OCI-LY1 (cell line): ENCODE measurements at regions not wholly inside any gene's neighbourhood (a gene's known extent, or its start where the extent isn't known, plus 50 kb on each side); places are given as distances from the start of the nearest gene placed in this dataset.

Experiments used
- H2AFZ ChIP-seq: fragments of 200-600 bp; sonication (generic), shearing (Covaris generic); 2 replicates; pipeline ENCODE4 v1.6.0; 2014; ENCODE audit warnings: antibody characterized with exemption, mild to moderate bottlenecking, low read length
- H3F3A ChIP-seq: fragments of 200-600 bp; sonication (generic), shearing (Covaris generic); 2 replicates; pipeline ENCODE4 v1.6.0; 2014; ENCODE audit warnings: mild to moderate bottlenecking, antibody characterized with exemption, low read length, moderate library complexity; ENCODE audit not compliant: insufficient read depth
- H3K27ac ChIP-seq: fragments of 200-600 bp; sonication (generic); 2 replicates; pipeline ENCODE4 v1.5.1; 2014; ENCODE audit warnings: low read length, mixed run types, mild to moderate bottlenecking, low read depth; ENCODE audit not compliant: poor library complexity, severe bottlenecking
- H3K27me3 ChIP-seq: fragments of 200-600 bp; sonication (generic); 2 replicates; pipeline ENCODE4 v1.6.0; 2014; ENCODE audit warnings: antibody characterized with exemption, mild to moderate bottlenecking, low read length, moderate library complexity; ENCODE audit not compliant: insufficient read depth
- H3K36me3 ChIP-seq: fragments of 200-600 bp; sonication (generic); 2 replicates; pipeline ENCODE4 v1.6.1; 2014; ENCODE audit warnings: mild to moderate bottlenecking, antibody characterized with exemption, low read length, moderate library complexity, mixed read lengths; ENCODE audit not compliant: insufficient read depth
- H3K4me1 ChIP-seq: fragments of 200-600 bp; sonication (generic); 2 replicates; pipeline ENCODE4 v1.5.1; 2014; ENCODE audit warnings: mild to moderate bottlenecking, low read length, moderate library complexity; ENCODE audit not compliant: insufficient read depth, severe bottlenecking
- H3K4me2 ChIP-seq: fragments of 200-600 bp; sonication (generic), shearing (Covaris generic); 2 replicates; pipeline ENCODE4 v1.6.1; 2014; ENCODE audit warnings: low read length
- H3K4me3 ChIP-seq: fragments of 200-600 bp; sonication (generic); 2 replicates; pipeline ENCODE4 v1.5.1; 2014; ENCODE audit warnings: low read length, low read depth, mild to moderate bottlenecking, mixed read lengths; ENCODE audit not compliant: poor library complexity, severe bottlenecking
- H3K79me2 ChIP-seq: fragments of 200-600 bp; shearing (Covaris generic); 2 replicates; pipeline ENCODE4 v1.6.1; 2016; ENCODE audit warnings: mixed run types, low read length, mixed read lengths; ENCODE audit not compliant: insufficient read depth
- H3K9ac ChIP-seq: fragments of 200-600 bp; sonication (generic), shearing (Covaris generic); 2 replicates; pipeline ENCODE4 v1.6.1; 2014; ENCODE audit warnings: mild to moderate bottlenecking, low read length, mixed read lengths
- H3K9me2 ChIP-seq: fragments of 200-600 bp; sonication (generic), shearing (Covaris generic); 2 replicates; pipeline ENCODE4 v1.6.1; 2014; ENCODE audit warnings: low read depth, mild to moderate bottlenecking, low read length, mixed read lengths
- H3K9me3 ChIP-seq: fragments of 200-600 bp; shearing (Covaris generic); 2 replicates; pipeline ENCODE4 v1.6.1; 2014; ENCODE audit warnings: low read length, mixed read lengths
- H4K20me1 ChIP-seq: fragments of 200-600 bp; sonication (generic), shearing (Covaris generic); 2 replicates; pipeline ENCODE4 v1.6.0; 2016; ENCODE audit warnings: mild to moderate bottlenecking, low read length; ENCODE audit not compliant: insufficient read depth
- CTCF ChIP-seq: fragments of 200-600 bp; sonication (generic), shearing (Covaris generic); IDR thresholded peaks from 2 replicates; pipeline ENCODE4 v1.5.1; 2017; ENCODE audit warnings: mild to moderate bottlenecking, antibody characterized with exemption, low read length, moderate library complexity, mixed read lengths
- EZH2 ChIP-seq: fragments of 200-600 bp; sonication (generic), shearing (Covaris generic); IDR thresholded peaks from 2 replicates; pipeline ENCODE4 v1.8.0; 2017; ENCODE audit warnings: borderline replicate concordance, mixed run types, mild to moderate bottlenecking, antibody characterized with exemption, low read length, moderate library complexity, mixed read lengths

GRCh38 chr5:159435855-159436254 is 105.6 kb upstream of the IL12B start:
- no peaks in the 10 kb centered on the region for H4K20me1 ChIP-seq
- H3K4me1 ChIP-seq = no peaks in the 10 kb centered on the region
- H3K36me3 ChIP-seq = no peaks in the 10 kb centered on the region
- no peaks in the 10 kb centered on the region for H3K9me3 ChIP-seq
- no peak overlapping the region for H3K27ac ChIP-seq
- H3K4me2 ChIP-seq = no peak overlapping the region
- no peak overlapping the region for H2AFZ ChIP-seq
- no peaks in the 10 kb centered on the region for H3K9me2 ChIP-seq
- no peak overlapping the region for H3K9ac ChIP-seq
- no peaks in the 10 kb centered on the region for H3K79me2 ChIP-seq
- H3F3A ChIP-seq = no peaks in the 10 kb centered on the region
- no peaks in the 10 kb centered on the region for H3K27me3 ChIP-seq
- TF ChIP-seq CTCF (no peak), EZH2 (no peak)
- H3K4me3 ChIP-seq = no peak overlapping the region

- H4K20me1 ChIP-seq = no peaks in the 10 kb centered on the region
- H3K27me3 ChIP-seq = no peaks in the 10 kb centered on the region
- H3F3A ChIP-seq = no peaks in the 10 kb centered on the region
- no peak overlapping the region for H3K4me3 ChIP-seq
- H3K9ac ChIP-seq = no peak overlapping the region
- H3K9me3 ChIP-seq = no peaks in the 10 kb centered on the region
- no peaks in the 10 kb centered on the region for H3K4me1 ChIP-seq
- no peak for TF ChIP-seq CTCF
- TF ChIP-seq EZH2 = no peak
- no peaks in the 10 kb centered on the region for H3K9me2 ChIP-seq
- H3K27ac ChIP-seq = no peak overlapping the region
- H3K4me2 ChIP-seq = no peak overlapping the region
- H3K36me3 ChIP-seq = no peaks in the 10 kb centered on the region
- no peak overlapping the region for H2AFZ ChIP-seq
- H3K79me2 ChIP-seq = no peaks in the 10 kb centered on the region
Measured at GRCh38 chr5:159438092-159438491, 107.8 kb upstream of the IL12B start.

- Histone ChIP-seq H3K9ac (no peak overlapping the region), H3K79me2 (no peaks in the 10 kb centered on the region), H3K4me1 (no peaks in the 10 kb centered on the region), H3K4me3 (no peak overlapping the region), H3K27me3 (no peaks in the 10 kb centered on the region), H4K20me1 (no peaks in the 10 kb centered on the region), H3K4me2 (no peak overlapping the region), H3K27ac (no peak overlapping the region), H3K36me3 (no peaks in the 10 kb centered on the region), H3K9me2 (no peaks in the 10 kb centered on the region), H2AFZ (no peak overlapping the region), H3K9me3 (no peaks in the 10 kb centered on the region), H3F3A (no peaks in the 10 kb centered on the region)
- TF ChIP-seq CTCF (no peak), EZH2 (no peak)
Measured at GRCh38 chr5:159439002-159439401, 108.7 kb upstream of the IL12B start.
